ENCODE measurements at regions not wholly inside any gene's neighbourhood (a gene's known extent, or its start where the extent isn't known, plus 50 kb on each side); places are given as distances from the start of the nearest gene placed in this dataset.

GRCh38 chr13:107824635-107825034 lies 390.7 kb downstream of the LIG4 start:
- no peak overlapping the region for H3K4me3 ChIP-seq (ENCODE audit: low read depth, low read length)
- no peak for DNase-seq (ENCODE audit: low read depth)
- TF ChIP-seq CTCF (IDR thresholded peaks at IDR 0.05; ENCODE audit: control insufficient read depth, extremely low read depth, insufficient read depth): no peak

GRCh38 chr13:107822006-107822405 lies 393.3 kb downstream of the LIG4 start:
- DNase-seq (ENCODE audit: low read depth): no peak
- TF ChIP-seq CTCF (IDR thresholded peaks at IDR 0.05; ENCODE audit: control insufficient read depth, extremely low read depth, insufficient read depth): no peak
- H3K4me3 ChIP-seq (ENCODE audit: low read depth, low read length): no peak overlapping the region

- H3K4me3 ChIP-seq (ENCODE audit: low read depth, low read length): no peak overlapping the region
- no peak for TF ChIP-seq CTCF (IDR thresholded peaks at IDR 0.05; ENCODE audit: control insufficient read depth, extremely low read depth, insufficient read depth)
- no peak for DNase-seq (ENCODE audit: low read depth)
Observed at GRCh38 chr13:107821492-107821891, 393.8 kb downstream of the LIG4 start.

GRCh38 chr13:107819071-107819470 lies 396.3 kb downstream of the LIG4 start:
- TF ChIP-seq CTCF (IDR thresholded peaks at IDR 0.05; ENCODE audit: control insufficient read depth, extremely low read depth, insufficient read depth): no peak
- DNase-seq (ENCODE audit: low read depth): no peak
- no peak overlapping the region for H3K4me3 ChIP-seq (ENCODE audit: low read depth, low read length)

GRCh38 chr13:107817647-107818287 lies 397.6 kb downstream of the LIG4 start:
- DNase-seq (ENCODE audit: low read depth): no peak
- H3K4me3 ChIP-seq (ENCODE audit: low read depth, low read length): no peak overlapping the region
- TF ChIP-seq CTCF (IDR thresholded peaks at IDR 0.05; ENCODE audit: control insufficient read depth, extremely low read depth, insufficient read depth): no peak

- H3K4me3 ChIP-seq (ENCODE audit: low read depth, low read length): no peak overlapping the region
- no peak for TF ChIP-seq CTCF (IDR thresholded peaks at IDR 0.05; ENCODE audit: control insufficient read depth, extremely low read depth, insufficient read depth)
- no peak for DNase-seq (ENCODE audit: low read depth)
Observed at GRCh38 chr13:107812014-107812412, 403.3 kb downstream of the LIG4 start.

All from LNCaP clone FGC (cell line).